H1 (cell line): ENCODE measurements at regions not wholly inside any gene's neighbourhood (a gene's known extent, or its start where the extent isn't known, plus 50 kb on each side); places are given as distances from the start of the nearest gene placed in this dataset.

ENCODE experiments used
- BACH1 ChIP-seq: IDR thresholded peaks from 2 replicates; pipeline ENCODE4 v1.6.1; 2012; ENCODE audit warnings: low read length, improper control_type of control experiment
- BCL11A ChIP-seq, 2 experiments: IDR thresholded peaks; one replicate each; pipeline ENCODE4 v1.6.1; 2011; ENCODE audit warnings: low read depth in 2 of 2, low read length in 2 of 2, mild to moderate bottlenecking in 2 of 2
- CBX5 ChIP-seq: fragments of 300-800, 300-1000 bp; sonication (generic); IDR thresholded peaks from 2 replicates; pipeline ENCODE4 v1.7.1; 2016; ENCODE audit warnings: antibody characterized with exemption, low read length, low read depth
- CHD7 ChIP-seq: fragments of 300-600 bp; sonication (generic); IDR thresholded peaks from 2 replicates; pipeline ENCODE4 v1.7.1; 2012; ENCODE audit warnings: low read length, moderate library complexity, mild to moderate bottlenecking, inconsistent platforms; ENCODE audit not compliant: insufficient replicate concordance
- GABPA ChIP-seq: IDR thresholded peaks from 2 replicates; pipeline ENCODE4 v1.6.1; 2011; ENCODE audit warnings: mild to moderate bottlenecking, low read length, moderate library complexity, borderline replicate concordance; ENCODE audit not compliant: insufficient read depth
- GTF2F1 ChIP-seq: IDR thresholded peaks from 2 replicates; pipeline ENCODE4 v1.6.1; 2012; ENCODE audit warnings: low read depth, low read length, improper control_type of control experiment, borderline replicate concordance
- JUND ChIP-seq: IDR thresholded peaks from 2 replicates; pipeline ENCODE4 v1.6.1; 2011; ENCODE audit warnings: mild to moderate bottlenecking, improper control_type of control experiment, low read length
- SAP30 ChIP-seq: fragments of 300-600 bp; sonication (generic); IDR thresholded peaks from 2 replicates; pipeline ENCODE4 v1.7.1; 2012; ENCODE audit warnings: low read length, moderate library complexity, mild to moderate bottlenecking, inconsistent platforms; ENCODE audit not compliant: insufficient read depth, insufficient replicate concordance
- TAF7 ChIP-seq: optimal IDR thresholded peaks from 2 replicates; pipeline ENCODE3; 2011; ENCODE audit warnings: low read depth, mild to moderate bottlenecking, inconsistent platforms, low read length, moderate library complexity, borderline replicate concordance
- USF2 ChIP-seq: IDR thresholded peaks from 2 replicates; pipeline ENCODE4 v1.6.1; 2011; ENCODE audit warnings: low read length, improper control_type of control experiment
- YY1 ChIP-seq: IDR thresholded peaks from 2 replicates; pipeline ENCODE4 v1.6.1; 2011; ENCODE audit warnings: low read depth, mild to moderate bottlenecking, low read length

- TF ChIP-seq CHD7 (no peak), USF2 (no peak), SAP30 (no peak), GTF2F1 (no peak), BCL11A (IDR thresholded peaks at IDR 0.05; ENCODE audit: low read depth in 2 of 2, low read length in 2 of 2) (no peak), BACH1 (no peak), YY1 (no peak), GABPA (no peak), TAF7 (no peak), JUND (no peak), CBX5 (no peak)
Measured at GRCh38 chr3:189512039-189512438, 119.2 kb upstream of the TP63 start (continued).
